Lung (tissue), 11 donors: ENCODE measurements at regions not wholly inside any gene's neighbourhood (a gene's known extent, or its start where the extent isn't known, plus 50 kb on each side); places are given as distances from the start of the nearest gene placed in this dataset.
A peak's percentile ranks its signal among the peaks of the same experiment; 100 is the strongest.
"Not testable (repeated sequence)": the region's sequence is repeated elsewhere in the genome, so short reads cannot be mapped to it uniquely, and the experiment has no call there.

Experiments
- ATAC-seq: fragments of 200-7000 bp; cut with Tn5 transposase; one replicate; pipeline ENCODE4 v1.9.1; 2020; ENCODE audit warnings: moderate number of reproducible peaks; ENCODE audit not compliant: insufficient read depth, low FRiP score
- DNase-seq, 3 donors: peaks; one replicate each; pipeline ENCODE4 v3.0.0-alpha.2; 2013 to 2017
- H3K27ac ChIP-seq, 2 donors: one replicate each; pipeline ENCODE4 v1.5.1; 2013; ENCODE audit warnings: mild to moderate bottlenecking in 2 of 2, moderate library complexity in 2 of 2, control low read depth in 1 of 2, inconsistent platforms in 1 of 2, low read depth in 1 of 2, low read length in 1 of 2
- H3K27me3 ChIP-seq, 3 donors: one replicate each; pipeline ENCODE4 v1.5.1; 2013; ENCODE audit warnings: low read length in 2 of 3; ENCODE audit not compliant: control insufficient read depth in 3 of 3, insufficient read depth in 3 of 3
- H3K36me3 ChIP-seq, 4 donors: one replicate each; pipeline ENCODE4 v1.5.1; 2013; ENCODE audit warnings: low read length in 4 of 4, mild to moderate bottlenecking in 1 of 4, moderate library complexity in 1 of 4; ENCODE audit not compliant: control insufficient read depth in 4 of 4, insufficient read depth in 4 of 4
- H3K4me1 ChIP-seq, 5 donors: one replicate each; pipeline ENCODE4 v1.5.1; 2013; ENCODE audit warnings: low read length in 5 of 5, mild to moderate bottlenecking in 2 of 5, moderate library complexity in 1 of 5; ENCODE audit not compliant: control insufficient read depth in 5 of 5, insufficient read depth in 5 of 5
- H3K4me3 ChIP-seq: one replicate; pipeline ENCODE4 v1.5.1; 2013; ENCODE audit warnings: mild to moderate bottlenecking, control low read depth, moderate library complexity
- H3K9ac ChIP-seq, 2 donors: one replicate each; pipeline ENCODE4 v1.5.1; 2013; ENCODE audit warnings: low read length in 2 of 2, control low read depth in 1 of 2; ENCODE audit not compliant: insufficient read depth in 1 of 2
- H3K9me3 ChIP-seq, 4 donors: one replicate each; pipeline ENCODE4 v1.5.1; 2013; ENCODE audit warnings: low read length in 3 of 4, mild to moderate bottlenecking in 1 of 4, moderate library complexity in 1 of 4; ENCODE audit not compliant: control insufficient read depth in 4 of 4, insufficient read depth in 3 of 4
- WGBS, 2 donors: extraction: QIAGEN DNeasy Blood & Tissue Kit; methylation state at CpG; one replicate each; pipeline ENCODE4 v1.1.7; 2013; 5-methylcytosine and 5-hydroxymethylcytosine counted together
- TF ChIP-seq, protein P1 (sequence below): IDR thresholded peaks from 2 replicates; pipeline ENCODE4 v1.5.1; 2012; ENCODE audit warnings: mild to moderate bottlenecking; ENCODE audit errors: control extremely low read depth, extremely low read depth
- donor health status: control.
- donor health status: control.
- donor health status: Bipolar disorder and iron deficiency.
- donor health status: healthy.
- donor health status: DM: yes; HTN: yes; CAD: no.

GRCh38 chr1:214141486-214141885 lies 139.5 kb upstream of the SMYD2 start:
- Histone ChIP-seq H3K36me3 (no peaks in the 10 kb centered on the region), H3K9ac (no peak overlapping the region), H3K27ac (no peak overlapping the region), H3K4me1 (peaks cover 0 to 16% (median 0%) of the 10 kb centered on the region in 5 donors), H3K27me3 (no peaks in the 10 kb centered on the region), H3K4me3 (no peak overlapping the region), H3K9me3 (no peaks in the 10 kb centered on the region)
- TF ChIP-seq, protein P1, sequence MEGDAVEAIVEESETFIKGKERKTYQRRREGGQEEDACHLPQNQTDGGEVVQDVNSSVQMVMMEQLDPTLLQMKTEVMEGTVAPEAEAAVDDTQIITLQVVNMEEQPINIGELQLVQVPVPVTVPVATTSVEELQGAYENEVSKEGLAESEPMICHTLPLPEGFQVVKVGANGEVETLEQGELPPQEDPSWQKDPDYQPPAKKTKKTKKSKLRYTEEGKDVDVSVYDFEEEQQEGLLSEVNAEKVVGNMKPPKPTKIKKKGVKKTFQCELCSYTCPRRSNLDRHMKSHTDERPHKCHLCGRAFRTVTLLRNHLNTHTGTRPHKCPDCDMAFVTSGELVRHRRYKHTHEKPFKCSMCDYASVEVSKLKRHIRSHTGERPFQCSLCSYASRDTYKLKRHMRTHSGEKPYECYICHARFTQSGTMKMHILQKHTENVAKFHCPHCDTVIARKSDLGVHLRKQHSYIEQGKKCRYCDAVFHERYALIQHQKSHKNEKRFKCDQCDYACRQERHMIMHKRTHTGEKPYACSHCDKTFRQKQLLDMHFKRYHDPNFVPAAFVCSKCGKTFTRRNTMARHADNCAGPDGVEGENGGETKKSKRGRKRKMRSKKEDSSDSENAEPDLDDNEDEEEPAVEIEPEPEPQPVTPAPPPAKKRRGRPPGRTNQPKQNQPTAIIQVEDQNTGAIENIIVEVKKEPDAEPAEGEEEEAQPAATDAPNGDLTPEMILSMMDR: no peak
- DNase-seq (no peak), ATAC-seq (no peak)
- WGBS, 2 donors: 90 to 94% methylated on average over 4 of the region's 4 CpGs

DNA sequence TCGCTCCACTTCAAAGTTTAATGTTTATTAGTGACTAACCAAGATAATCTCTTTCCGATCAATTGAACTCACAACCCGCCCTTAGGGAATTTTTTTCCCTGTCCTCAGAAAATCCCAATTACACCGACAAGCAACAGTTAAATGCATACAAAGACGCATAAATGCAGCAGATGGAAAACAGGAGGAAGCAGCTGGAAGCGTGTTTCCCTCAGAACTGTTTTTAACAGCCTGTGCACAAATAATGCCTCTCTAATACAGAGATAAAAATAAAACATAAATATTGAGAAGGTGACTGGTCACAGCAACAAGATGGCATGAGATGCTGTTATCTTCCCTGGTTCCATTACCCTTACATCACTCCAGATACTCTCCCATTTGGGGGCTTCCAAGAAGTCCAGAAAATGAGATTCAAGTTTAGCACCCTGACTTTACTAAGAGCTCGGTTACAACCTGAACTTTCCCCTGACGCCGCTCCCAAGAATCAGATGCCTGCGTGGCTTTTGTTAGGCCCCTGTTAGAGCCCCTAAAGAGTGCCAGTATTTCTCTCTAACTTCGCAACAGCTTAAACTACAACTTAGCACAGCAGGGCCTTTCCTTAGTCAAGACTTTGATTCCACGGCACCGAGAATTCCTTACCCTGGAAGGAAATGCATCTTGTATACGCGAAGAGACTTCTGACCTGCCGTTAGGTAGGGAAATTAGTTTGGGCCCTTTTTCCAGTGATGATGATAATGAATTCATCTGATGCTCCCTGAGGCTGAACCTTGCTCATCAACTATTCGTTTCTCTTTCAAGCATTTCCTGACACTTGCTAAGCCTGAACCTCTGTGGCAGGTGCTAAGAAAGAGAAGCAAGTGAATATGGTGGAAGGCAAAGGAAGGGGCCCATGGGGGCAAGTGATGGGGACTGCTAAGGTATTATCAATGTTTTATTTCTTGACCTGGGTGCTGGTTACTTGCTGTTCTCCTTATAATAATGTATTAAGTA lies 137.7 kb upstream of the SMYD2 start:
- DNase-seq (peak; percentile 66 to 89 (median 88)), ATAC-seq (no peak)
- no peaks in the 10 kb centered on the region for H3K36me3 ChIP-seq
- H3K9me3 ChIP-seq: no peaks in the 10 kb centered on the region
- H3K4me1 ChIP-seq: peaks cover 0 to 16% (median 0%) of the 10 kb centered on the region in 5 donors
- WGBS, 2 donors: 69 to 75% methylated on average over 17 of the region's 17 CpGs
- TF ChIP-seq, protein P1: no peak
- H3K9ac ChIP-seq: no peak overlapping the region
- H3K4me3 ChIP-seq: no peak overlapping the region
- H3K27ac ChIP-seq: no peak overlapping the region
- H3K27me3 ChIP-seq: no peaks in the 10 kb centered on the region

GRCh38 chr1:214144521-214144920 lies 136.4 kb upstream of the SMYD2 start:
- DNase-seq, H3K27me3 ChIP-seq, H3K9me3 ChIP-seq, H3K9ac ChIP-seq, H3K36me3 ChIP-seq, H3K27ac ChIP-seq, ATAC-seq, H3K4me3 ChIP-seq: not testable (repeated sequence)
- H3K4me1 ChIP-seq: peaks cover 0 to 16% (median 0%) of the 10 kb centered on the region in 5 donors
- WGBS, 2 donors: 67 to 81% methylated on average over 2 of the region's 2 CpGs

DNA sequence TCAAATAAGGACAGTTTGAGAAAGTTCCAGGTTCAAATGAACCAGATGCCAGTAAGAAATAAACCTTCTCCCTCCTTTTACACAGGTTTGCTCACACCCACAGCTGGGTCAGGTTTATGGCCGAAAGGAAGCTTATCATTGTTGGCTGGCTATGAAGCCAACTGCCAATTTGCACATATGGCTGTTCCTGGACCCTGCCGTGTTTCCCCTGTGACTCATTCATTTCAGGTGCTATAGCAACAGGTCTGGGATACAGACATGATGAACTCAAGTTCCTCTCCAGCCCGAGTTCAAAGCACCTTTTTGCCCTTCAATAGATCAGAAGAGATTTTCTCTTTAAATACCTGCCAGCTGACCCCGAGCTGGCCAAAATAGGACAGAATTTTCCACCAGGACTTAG lies 134.4 kb upstream of the SMYD2 start:
- no peaks in the 10 kb centered on the region for H3K27me3 ChIP-seq
- no peaks in the 10 kb centered on the region for H3K9me3 ChIP-seq
- H3K27ac ChIP-seq: no peak overlapping the region
- no peak overlapping the region for H3K4me3 ChIP-seq
- TF ChIP-seq, protein P1: no peak
- no peak overlapping the region for H3K9ac ChIP-seq
- WGBS, 2 donors: 65 to 77% methylated on average over 4 of the region's 4 CpGs
- ATAC-seq: no peak
- DNase-seq: no peak
- peaks cover 0 to 16% (median 0%) of the 10 kb centered on the region in 5 donors for H3K4me1 ChIP-seq
- no peaks in the 10 kb centered on the region for H3K36me3 ChIP-seq
